ENCODE measurements at regions not wholly inside any gene's neighbourhood (a gene's known extent, or its start where the extent isn't known, plus 50 kb on each side); places are given as distances from the start of the nearest gene placed in this dataset.

DNA sequence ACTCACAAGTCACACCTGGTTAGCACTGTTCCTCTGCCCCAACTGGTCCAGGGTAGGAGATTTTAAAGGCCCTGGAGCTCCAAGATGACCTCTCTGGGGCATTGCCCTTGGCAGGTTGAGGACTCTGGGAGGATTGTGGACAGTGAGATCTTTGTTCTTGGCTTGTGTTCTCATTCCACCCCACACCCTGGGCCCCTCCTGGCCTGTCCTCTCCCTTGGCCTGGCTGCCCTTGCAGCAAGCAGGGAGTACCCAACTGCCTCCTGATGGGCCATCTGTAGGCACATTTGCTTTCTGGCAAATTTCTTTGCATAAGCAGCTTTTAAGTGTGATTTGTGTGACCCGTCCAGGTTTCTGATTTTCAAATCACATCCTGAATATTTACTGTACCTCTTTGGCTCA lies 239.6 kb downstream of the UTP18 start:
- no peaks in the 10 kb centered on the region for H3K36me3 ChIP-seq (ENCODE audit: insufficient read depth, low read length)
- no peaks in the 10 kb centered on the region for H3K9me3 ChIP-seq (ENCODE audit: low read depth, low read length)
- DNase-seq (ENCODE audit: low read depth, low spot score) = no peak
- H3K27ac ChIP-seq = no peak overlapping the region
- no peak for TF ChIP-seq FOXP2 (optimal IDR thresholded peaks at IDR 0.05; ENCODE audit: control extremely low read depth, extremely low read length, insufficient read depth)
- no peak for TF ChIP-seq EZH2 (IDR thresholded peaks at IDR 0.05)
- TF ChIP-seq POLR2AphosphoS5 (IDR thresholded peaks at IDR 0.05; ENCODE audit: borderline replicate concordance, low read depth, low read length) = no peak
- H3K9ac ChIP-seq (ENCODE audit: insufficient read length) = no peak overlapping the region
- no peak overlapping the region for H3K4me3 ChIP-seq

DNA sequence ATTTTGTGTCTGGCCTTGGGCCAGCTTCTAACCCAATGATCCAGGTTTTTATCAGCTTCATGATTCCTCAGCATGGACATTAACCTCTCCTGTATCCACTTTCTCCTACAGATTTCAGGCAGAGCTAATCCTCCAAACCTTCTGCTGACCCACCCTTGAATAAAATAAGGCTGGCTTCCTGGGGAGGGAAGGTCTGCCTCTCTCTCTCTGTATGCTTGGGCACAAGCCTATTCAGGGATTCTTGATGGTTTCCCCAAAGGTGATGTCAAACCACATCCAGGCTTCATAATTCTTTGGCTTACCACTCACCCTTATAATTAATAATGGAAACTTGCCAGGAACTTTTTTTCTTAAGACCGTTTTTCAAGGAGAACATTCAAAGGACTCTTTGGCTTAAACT lies 240.1 kb downstream of the UTP18 start:
- no peak overlapping the region for H3K4me3 ChIP-seq
- H3K9me3 ChIP-seq (ENCODE audit: low read depth, low read length) = no peaks in the 10 kb centered on the region
- DNase-seq (ENCODE audit: low read depth, low spot score) = no peak
- H3K9ac ChIP-seq (ENCODE audit: insufficient read length) = no peak overlapping the region
- no peak overlapping the region for H3K27ac ChIP-seq
- no peaks in the 10 kb centered on the region for H3K36me3 ChIP-seq (ENCODE audit: insufficient read depth, low read length)
- TF ChIP-seq FOXP2 (optimal IDR thresholded peaks at IDR 0.05; ENCODE audit: control extremely low read depth, extremely low read length, insufficient read depth) (no peak), EZH2 (IDR thresholded peaks at IDR 0.05) (no peak), POLR2AphosphoS5 (IDR thresholded peaks at IDR 0.05; ENCODE audit: borderline replicate concordance, low read depth, low read length) (no peak)

DNA sequence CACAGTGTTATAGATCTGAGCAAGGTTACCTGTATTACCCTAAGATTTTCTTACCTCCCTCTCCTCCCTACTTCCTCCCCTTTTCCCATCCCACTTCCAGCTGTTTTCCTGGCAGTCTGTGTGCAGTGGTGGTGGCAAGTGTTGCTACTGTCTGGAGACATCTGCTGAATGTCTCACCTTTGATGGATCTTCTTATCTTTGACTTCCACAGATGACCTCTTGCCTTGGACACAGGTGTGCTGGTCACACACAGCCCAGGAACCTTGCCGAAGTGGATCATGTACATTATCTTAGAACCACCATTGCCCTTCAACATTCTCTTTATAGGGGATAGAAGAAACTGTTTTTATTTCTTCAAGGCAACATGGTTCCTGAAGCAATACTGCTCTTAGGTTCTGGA lies 245.1 kb downstream of the UTP18 start:
- no peak for TF ChIP-seq FOXP2 (optimal IDR thresholded peaks at IDR 0.05; ENCODE audit: control extremely low read depth, extremely low read length, insufficient read depth)
- no peak for TF ChIP-seq POLR2AphosphoS5 (IDR thresholded peaks at IDR 0.05; ENCODE audit: borderline replicate concordance, low read depth, low read length)
- no peak for TF ChIP-seq EZH2 (IDR thresholded peaks at IDR 0.05)
- no peaks in the 10 kb centered on the region for H3K36me3 ChIP-seq (ENCODE audit: insufficient read depth, low read length)
- H3K4me3 ChIP-seq = no peak overlapping the region
- no peak overlapping the region for H3K27ac ChIP-seq
- H3K9ac ChIP-seq (ENCODE audit: insufficient read length) = no peak overlapping the region
- H3K9me3 ChIP-seq (ENCODE audit: low read depth, low read length) = no peaks in the 10 kb centered on the region
- DNase-seq (ENCODE audit: low read depth, low spot score) = no peak

DNA sequence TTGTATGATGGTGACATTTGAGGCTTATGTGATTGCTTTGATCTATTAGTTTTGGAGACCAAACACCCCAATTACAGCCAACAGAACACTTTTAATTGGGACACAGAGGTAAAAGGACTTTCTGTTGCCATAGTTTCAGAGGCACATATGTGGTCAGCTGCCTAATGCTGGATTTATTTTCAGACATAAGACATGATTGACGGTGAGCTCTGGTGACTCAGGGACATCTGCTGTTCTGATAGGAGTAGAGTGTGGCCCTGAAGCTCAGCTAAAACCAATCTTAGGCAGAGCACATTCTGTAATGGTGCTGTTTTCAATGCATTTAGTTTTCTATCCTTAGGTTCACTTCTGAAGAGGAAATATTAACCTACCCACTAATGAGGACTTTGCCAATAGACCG lies 247.1 kb downstream of the UTP18 start:
- Histone ChIP-seq H3K27ac (no peak overlapping the region), H3K4me3 (no peak overlapping the region), H3K9ac (ENCODE audit: insufficient read length) (no peak overlapping the region), H3K36me3 (ENCODE audit: insufficient read depth, low read length) (no peaks in the 10 kb centered on the region), H3K9me3 (ENCODE audit: low read depth, low read length) (no peaks in the 10 kb centered on the region)
- no peak for DNase-seq (ENCODE audit: low read depth, low spot score)
- no peak for TF ChIP-seq POLR2AphosphoS5 (IDR thresholded peaks at IDR 0.05; ENCODE audit: borderline replicate concordance, low read depth, low read length)
- TF ChIP-seq EZH2 (IDR thresholded peaks at IDR 0.05) = no peak
- TF ChIP-seq FOXP2 (optimal IDR thresholded peaks at IDR 0.05; ENCODE audit: control extremely low read depth, extremely low read length, insufficient read depth) = no peak

DNA sequence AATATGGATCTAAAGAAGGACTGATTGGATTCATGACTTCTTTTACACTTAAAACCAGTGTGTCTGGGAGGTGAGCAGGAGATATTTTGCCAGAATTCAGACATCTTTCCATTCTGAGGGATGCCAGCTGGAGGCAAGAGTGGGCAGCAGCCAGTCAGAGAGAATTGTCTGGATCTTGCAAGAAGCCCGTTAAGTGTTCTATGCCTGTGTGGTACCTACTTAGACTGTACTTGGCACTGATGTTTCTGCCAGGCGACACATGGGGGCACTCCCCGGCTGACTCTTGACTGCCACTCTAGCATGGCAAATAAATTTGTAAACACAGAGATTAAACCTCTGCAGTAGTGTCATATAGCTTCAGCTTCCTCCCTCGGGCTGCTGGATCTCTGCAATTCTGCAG lies 247.7 kb downstream of the UTP18 start:
- Histone ChIP-seq H3K36me3 (ENCODE audit: insufficient read depth, low read length) (no peaks in the 10 kb centered on the region), H3K4me3 (no peak overlapping the region), H3K9me3 (ENCODE audit: low read depth, low read length) (no peaks in the 10 kb centered on the region), H3K9ac (ENCODE audit: insufficient read length) (no peak overlapping the region), H3K27ac (no peak overlapping the region)
- no peak for DNase-seq (ENCODE audit: low read depth, low spot score)
- TF ChIP-seq POLR2AphosphoS5 (IDR thresholded peaks at IDR 0.05; ENCODE audit: borderline replicate concordance, low read depth, low read length) (no peak), EZH2 (IDR thresholded peaks at IDR 0.05) (no peak), FOXP2 (optimal IDR thresholded peaks at IDR 0.05; ENCODE audit: control extremely low read depth, extremely low read length, insufficient read depth) (no peak)

- Histone ChIP-seq H3K9ac (ENCODE audit: insufficient read length) (no peak overlapping the region), H3K27ac (no peak overlapping the region), H3K9me3 (ENCODE audit: low read depth, low read length) (no peaks in the 10 kb centered on the region), H3K36me3 (ENCODE audit: insufficient read depth, low read length) (no peaks in the 10 kb centered on the region), H3K4me3 (no peak overlapping the region)
- DNase-seq (ENCODE audit: low read depth, low spot score) = no peak
- TF ChIP-seq POLR2AphosphoS5 (IDR thresholded peaks at IDR 0.05; ENCODE audit: borderline replicate concordance, low read depth, low read length) (no peak), EZH2 (IDR thresholded peaks at IDR 0.05) (no peak), FOXP2 (optimal IDR thresholded peaks at IDR 0.05; ENCODE audit: control extremely low read depth, extremely low read length, insufficient read depth) (no peak)
Measured at GRCh38 chr17:51510940-51511339, 250.6 kb downstream of the UTP18 start.

GRCh38 chr17:51512220-51512907 lies 252.0 kb downstream of the UTP18 start:
- DNase-seq (ENCODE audit: low read depth, low spot score) = no peak
- Histone ChIP-seq H3K27ac (no peak overlapping the region), H3K4me3 (no peak overlapping the region), H3K9ac (ENCODE audit: insufficient read length) (no peak overlapping the region), H3K9me3 (ENCODE audit: low read depth, low read length) (no peaks in the 10 kb centered on the region), H3K36me3 (ENCODE audit: insufficient read depth, low read length) (no peaks in the 10 kb centered on the region)
- TF ChIP-seq POLR2AphosphoS5 (IDR thresholded peaks at IDR 0.05; ENCODE audit: borderline replicate concordance, low read depth, low read length) (no peak), FOXP2 (optimal IDR thresholded peaks at IDR 0.05; ENCODE audit: control extremely low read depth, extremely low read length, insufficient read depth) (no peak), EZH2 (IDR thresholded peaks at IDR 0.05) (no peak)

DNA sequence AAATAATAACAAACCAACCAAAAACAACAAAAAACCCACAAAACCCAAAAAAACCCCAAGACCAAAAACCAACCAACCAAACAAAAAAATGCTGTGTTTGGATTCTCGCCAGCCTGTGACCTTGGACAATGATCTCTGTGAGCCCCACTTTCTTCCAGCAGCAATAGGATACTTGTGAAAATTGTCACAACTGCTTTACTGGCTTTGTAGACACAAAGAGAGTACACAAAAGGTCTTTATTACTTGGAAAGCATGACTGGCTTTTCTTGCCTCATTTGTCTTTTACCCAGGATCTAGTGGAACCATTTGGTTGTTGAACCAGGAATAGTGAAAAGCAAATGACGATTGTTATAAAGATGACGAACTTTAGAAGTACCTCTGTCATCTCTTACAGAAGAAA lies 256.6 kb downstream of the UTP18 start:
- H3K9ac ChIP-seq (ENCODE audit: insufficient read length) = no peak overlapping the region
- H3K36me3 ChIP-seq (ENCODE audit: insufficient read depth, low read length) = no peaks in the 10 kb centered on the region
- no peak for DNase-seq (ENCODE audit: low read depth, low spot score)
- H3K4me3 ChIP-seq = no peak overlapping the region
- TF ChIP-seq FOXP2 (optimal IDR thresholded peaks at IDR 0.05; ENCODE audit: control extremely low read depth, extremely low read length, insufficient read depth) = no peak
- no peak overlapping the region for H3K27ac ChIP-seq
- H3K9me3 ChIP-seq (ENCODE audit: low read depth, low read length) = no peaks in the 10 kb centered on the region

DNA sequence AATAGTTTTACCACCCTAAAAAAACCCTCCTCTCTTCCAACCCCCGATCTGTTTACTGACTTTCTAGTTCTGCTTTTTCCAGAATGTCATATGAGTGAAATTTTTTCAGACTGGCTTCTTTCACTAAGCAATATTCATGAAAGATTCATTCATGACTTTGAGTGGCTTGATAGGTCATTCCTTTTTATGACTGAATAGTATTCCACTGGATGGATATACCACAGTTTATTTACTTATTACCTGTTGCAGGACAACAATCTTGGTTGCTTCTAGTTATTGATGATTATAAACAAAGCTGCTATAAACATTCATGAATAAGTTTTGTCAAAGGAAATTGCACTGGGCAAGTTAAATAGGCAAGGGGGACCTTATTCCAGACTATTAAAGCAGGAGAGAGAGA lies 264.2 kb downstream of the UTP18 start:
- TF ChIP-seq FOXP2 (optimal IDR thresholded peaks at IDR 0.05; ENCODE audit: control extremely low read depth, extremely low read length, insufficient read depth) = no peak
- no peak for TF ChIP-seq EZH2 (IDR thresholded peaks at IDR 0.05)
- no peak for TF ChIP-seq POLR2AphosphoS5 (IDR thresholded peaks at IDR 0.05; ENCODE audit: borderline replicate concordance, low read depth, low read length)
- H3K9ac ChIP-seq (ENCODE audit: insufficient read length) = no peak overlapping the region
- H3K36me3 ChIP-seq (ENCODE audit: insufficient read depth, low read length) = no peaks in the 10 kb centered on the region
- no peak overlapping the region for H3K27ac ChIP-seq
- no peak for DNase-seq (ENCODE audit: low read depth, low spot score)
- H3K4me3 ChIP-seq = no peak overlapping the region
- H3K9me3 ChIP-seq (ENCODE audit: low read depth, low read length) = no peaks in the 10 kb centered on the region
